ENCODE measurements at regions not wholly inside any gene's neighbourhood (a gene's known extent, or its start where the extent isn't known, plus 50 kb on each side); places are given as distances from the start of the nearest gene placed in this dataset.

DNA sequence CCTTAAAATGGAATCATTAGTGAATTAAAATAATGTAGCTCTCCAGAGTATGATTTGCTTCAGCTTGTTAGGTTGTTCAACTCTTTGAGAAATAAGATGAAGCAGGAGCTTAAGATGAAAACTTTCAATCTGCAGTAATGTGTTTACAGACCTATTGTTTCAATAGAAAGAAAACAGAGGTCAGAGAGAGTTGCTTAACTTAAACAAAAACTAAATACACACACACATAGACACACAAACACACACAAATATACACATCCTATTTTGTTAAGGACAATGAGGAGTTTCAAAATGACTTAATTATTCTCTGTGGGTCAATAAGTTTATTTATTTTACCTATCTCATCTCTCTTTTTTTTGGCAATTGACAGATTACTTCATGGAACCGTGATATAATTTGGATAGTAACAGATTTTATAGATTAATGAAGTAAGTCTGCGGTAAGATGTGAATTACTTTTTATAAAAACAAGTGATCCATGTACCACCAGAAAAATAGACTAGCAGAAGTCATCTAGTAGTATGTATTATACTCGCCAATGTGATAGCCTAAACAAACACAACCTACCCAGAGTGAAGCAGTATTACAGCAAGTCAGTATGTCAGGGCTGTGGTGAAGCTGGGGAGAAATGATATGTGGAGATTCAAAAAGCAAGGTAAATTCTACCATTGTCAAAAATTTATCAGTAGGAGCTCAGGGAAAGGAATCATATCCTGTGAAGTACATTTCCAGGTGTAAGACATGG is 76.7 kb upstream of the DCBLD2 start:
- POLR2A ChIA-PET (ENCODE audit: low non-redundant PET), result no interaction called here
- Histone ChIP-seq H3K36me3 (ENCODE audit: insufficient read depth, low read length, poor library complexity, severe bottlenecking) (no peaks in the 10 kb centered on the region), H3K4me3 (ENCODE audit: low read depth, low read length, poor library complexity, severe bottlenecking) (no peak overlapping the region), H3K27me3 (replicated peaks; ENCODE audit: insufficient read depth, low read depth, low read length, poor library complexity) (no peaks in the 10 kb centered on the region), H3K9me3 (ENCODE audit: low read depth, low read length, poor library complexity, severe bottlenecking) (no peaks in the 10 kb centered on the region), H3K4me1 (ENCODE audit: insufficient read depth, low read length, poor library complexity, severe bottlenecking) (no peaks in the 10 kb centered on the region), H3K27ac (ENCODE audit: low read depth, low read length, poor library complexity, severe bottlenecking) (no peak overlapping the region)
- DNase-seq (ENCODE audit: low spot score), result no peak
- CTCF ChIA-PET, result no interaction called here
- no TSS peak for BruUV-seq (replicated peaks)
- intact Hi-C loops (cut with micrococcal nuclease; ENCODE audit: unreplicated experiment), result no loop called here
- TF ChIP-seq EZH2 (IDR thresholded peaks at IDR 0.05; ENCODE audit: borderline replicate concordance, low read depth, low read length, poor library complexity, severe bottlenecking), result no peak
- TF ChIP-seq CTCF (conservative IDR thresholded peaks at IDR 0.05; ENCODE audit: low read depth, low read length), result no peak

GRCh38 chr3:98977520-98977919 is 76.0 kb upstream of the DCBLD2 start:
- TF ChIP-seq CTCF (conservative IDR thresholded peaks at IDR 0.05; ENCODE audit: low read depth, low read length) (no peak), EZH2 (IDR thresholded peaks at IDR 0.05; ENCODE audit: borderline replicate concordance, low read depth, low read length, poor library complexity, severe bottlenecking) (no peak)
- DNase-seq (ENCODE audit: low spot score), result peak; percentile 67
- POLR2A ChIA-PET (ENCODE audit: low non-redundant PET), result no interaction called here
- Histone ChIP-seq H3K4me3 (ENCODE audit: low read depth, low read length, poor library complexity, severe bottlenecking) (no peak overlapping the region), H3K36me3 (ENCODE audit: insufficient read depth, low read length, poor library complexity, severe bottlenecking) (no peaks in the 10 kb centered on the region), H3K27ac (ENCODE audit: low read depth, low read length, poor library complexity, severe bottlenecking) (no peak overlapping the region), H3K27me3 (replicated peaks; ENCODE audit: insufficient read depth, low read depth, low read length, poor library complexity) (no peaks in the 10 kb centered on the region), H3K9me3 (ENCODE audit: low read depth, low read length, poor library complexity, severe bottlenecking) (no peaks in the 10 kb centered on the region), H3K4me1 (ENCODE audit: insufficient read depth, low read length, poor library complexity, severe bottlenecking) (no peaks in the 10 kb centered on the region)
- CTCF ChIA-PET, result no interaction called here
- no TSS peak for BruUV-seq (replicated peaks)
- intact Hi-C loops (cut with micrococcal nuclease; ENCODE audit: unreplicated experiment), result no loop called here

- Histone ChIP-seq H3K27me3 (replicated peaks; ENCODE audit: insufficient read depth, low read depth, low read length, poor library complexity) (no peaks in the 10 kb centered on the region), H3K36me3 (ENCODE audit: insufficient read depth, low read length, poor library complexity, severe bottlenecking) (no peaks in the 10 kb centered on the region), H3K27ac (ENCODE audit: low read depth, low read length, poor library complexity, severe bottlenecking) (no peak overlapping the region), H3K9me3 (ENCODE audit: low read depth, low read length, poor library complexity, severe bottlenecking) (no peaks in the 10 kb centered on the region), H3K4me1 (ENCODE audit: insufficient read depth, low read length, poor library complexity, severe bottlenecking) (peaks cover 8% of the 10 kb centered on the region), H3K4me3 (ENCODE audit: low read depth, low read length, poor library complexity, severe bottlenecking) (no peak overlapping the region)
- no TSS peak for BruUV-seq (replicated peaks)
- TF ChIP-seq EZH2 (IDR thresholded peaks at IDR 0.05; ENCODE audit: borderline replicate concordance, low read depth, low read length, poor library complexity, severe bottlenecking), result no peak
- TF ChIP-seq CTCF (conservative IDR thresholded peaks at IDR 0.05; ENCODE audit: low read depth, low read length), result no peak
- ChIA-PET CTCF (no interaction called here), POLR2A (ENCODE audit: low non-redundant PET) (no interaction called here)
- intact Hi-C loops (cut with micrococcal nuclease; ENCODE audit: unreplicated experiment), result no loop called here
- DNase-seq (ENCODE audit: low spot score), result no peak
Observed at GRCh38 chr3:98974442-98974841, 72.9 kb upstream of the DCBLD2 start.
